ENCODE measurements at regions not wholly inside any gene's neighbourhood (a gene's known extent, or its start where the extent isn't known, plus 50 kb on each side); places are given as distances from the start of the nearest gene placed in this dataset.

DNA sequence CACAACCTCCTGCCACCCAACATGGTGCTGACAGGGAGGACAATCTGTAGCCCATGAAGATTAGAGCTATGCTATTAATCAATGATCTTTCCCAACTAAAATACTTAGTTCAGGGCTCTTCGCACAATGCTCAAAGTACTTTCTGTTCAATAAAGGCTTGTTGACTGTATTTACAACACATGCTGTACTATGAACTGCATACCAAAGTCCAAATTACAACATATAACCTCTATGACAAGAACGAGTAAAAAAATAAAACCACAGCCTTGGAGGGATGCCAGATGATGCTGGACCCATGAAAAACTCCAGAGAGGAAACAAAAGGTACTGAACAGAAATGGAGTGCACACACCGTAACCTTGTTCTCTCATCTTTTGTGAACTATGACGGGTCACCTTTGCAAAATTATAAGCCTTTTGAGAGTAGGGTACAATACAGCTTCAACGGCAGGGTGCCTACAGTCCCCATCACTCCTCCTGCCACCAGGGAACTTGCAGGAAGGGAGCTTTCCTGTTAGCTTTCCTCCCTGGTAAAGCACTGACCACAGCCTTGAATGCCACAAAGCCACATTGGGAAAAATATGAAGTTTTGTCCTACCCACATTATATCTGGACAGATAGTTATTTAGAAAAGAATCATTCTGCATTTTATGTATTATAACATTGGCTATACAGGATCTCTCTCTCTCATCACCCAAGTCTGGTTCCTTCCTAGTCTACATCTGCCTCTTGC is 175.6 kb downstream of the NRIP1 start:
- Histone ChIP-seq H3K27me3 (replicated peaks; ENCODE audit: control insufficient read depth, insufficient read depth, low read length) (no peaks in the 10 kb centered on the region), H3K4me3 (ENCODE audit: low read depth, low read length) (no peak overlapping the region), H3K36me3 (ENCODE audit: control insufficient read depth, insufficient read depth, low read length) (no peaks in the 10 kb centered on the region), H3K4me1 (peaks cover 33% of the 10 kb centered on the region), H3K9me3 (no peaks in the 10 kb centered on the region)
- ChIA-PET CTCF (interaction anchor here (0.5 kb wide), 1 partner anchor 630 kb away, joined by 3 read pairs; no protein-coding TSS in a partner anchor), POLR2A (no interaction called here)
- TF ChIP-seq, protein P1, sequence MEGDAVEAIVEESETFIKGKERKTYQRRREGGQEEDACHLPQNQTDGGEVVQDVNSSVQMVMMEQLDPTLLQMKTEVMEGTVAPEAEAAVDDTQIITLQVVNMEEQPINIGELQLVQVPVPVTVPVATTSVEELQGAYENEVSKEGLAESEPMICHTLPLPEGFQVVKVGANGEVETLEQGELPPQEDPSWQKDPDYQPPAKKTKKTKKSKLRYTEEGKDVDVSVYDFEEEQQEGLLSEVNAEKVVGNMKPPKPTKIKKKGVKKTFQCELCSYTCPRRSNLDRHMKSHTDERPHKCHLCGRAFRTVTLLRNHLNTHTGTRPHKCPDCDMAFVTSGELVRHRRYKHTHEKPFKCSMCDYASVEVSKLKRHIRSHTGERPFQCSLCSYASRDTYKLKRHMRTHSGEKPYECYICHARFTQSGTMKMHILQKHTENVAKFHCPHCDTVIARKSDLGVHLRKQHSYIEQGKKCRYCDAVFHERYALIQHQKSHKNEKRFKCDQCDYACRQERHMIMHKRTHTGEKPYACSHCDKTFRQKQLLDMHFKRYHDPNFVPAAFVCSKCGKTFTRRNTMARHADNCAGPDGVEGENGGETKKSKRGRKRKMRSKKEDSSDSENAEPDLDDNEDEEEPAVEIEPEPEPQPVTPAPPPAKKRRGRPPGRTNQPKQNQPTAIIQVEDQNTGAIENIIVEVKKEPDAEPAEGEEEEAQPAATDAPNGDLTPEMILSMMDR (IDR thresholded peaks at IDR 0.05; ENCODE audit: insufficient read depth in 1 of 2, low read depth in 1 of 2, low read length in 1 of 2, severe bottlenecking in 1 of 2, unreplicated experiment in 1 of 2), result no peak
- Mint-ChIP-seq H3K4me1 (ENCODE audit: low read depth, unreplicated experiment) (peaks cover 28% of the 10 kb centered on the region), H3K36me3 (ENCODE audit: insufficient read depth, unreplicated experiment) (no peaks in the 10 kb centered on the region), H3K4me3 (ENCODE audit: unreplicated experiment) (no peak overlapping the region), H3K9me3 (ENCODE audit: unreplicated experiment) (no peaks in the 10 kb centered on the region), H3K27me3 (ENCODE audit: insufficient read depth, unreplicated experiment) (no peaks in the 10 kb centered on the region), H3K27ac (ENCODE audit: unreplicated experiment) (peak overlapping the region; percentile 51)
- BruUV-seq (replicated peaks), result no TSS peak
- no peak for DNase-seq
- intact Hi-C loops (cut with micrococcal nuclease; ENCODE audit: unreplicated experiment), result no loop called here

DNA sequence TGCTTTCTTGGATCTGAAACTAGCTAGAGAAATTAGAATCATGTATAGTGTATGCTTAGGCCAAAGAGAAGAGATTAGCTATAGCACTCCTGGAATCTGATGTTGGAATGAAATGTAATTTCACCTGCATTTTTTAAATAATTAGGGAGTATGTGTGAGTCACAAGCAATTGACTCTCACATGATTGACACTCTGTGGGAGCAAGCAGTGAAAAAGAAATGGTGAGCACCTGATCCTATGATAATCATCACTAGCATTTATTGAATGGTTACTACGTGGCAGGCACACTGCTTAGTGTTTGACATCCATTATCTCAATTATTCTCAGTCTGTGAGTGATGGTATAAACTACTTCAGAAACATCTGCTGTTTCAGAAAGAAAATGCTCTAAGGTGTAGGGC is 176.6 kb downstream of the NRIP1 start:
- no peaks in the 10 kb centered on the region for H3K27me3 Mint-ChIP-seq (ENCODE audit: insufficient read depth, unreplicated experiment)

DNA sequence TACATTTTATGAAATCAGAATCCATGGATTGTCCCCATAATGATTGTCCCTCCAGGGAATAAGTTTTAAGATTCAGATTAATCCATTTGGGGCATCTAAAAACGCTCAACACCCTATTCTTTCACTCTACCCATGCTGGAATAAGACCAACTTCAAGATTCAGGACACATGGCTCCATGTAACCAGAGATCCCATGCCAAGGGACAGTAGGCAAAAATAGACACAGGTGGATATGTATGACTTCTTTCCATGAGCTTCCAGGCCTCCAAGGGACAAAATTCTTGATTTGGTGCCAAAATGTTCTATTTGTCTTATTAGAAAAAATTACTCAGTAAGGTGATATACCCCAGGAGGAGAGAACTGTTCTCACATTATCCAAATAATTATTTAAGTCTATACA is 178.8 kb downstream of the NRIP1 start:
- TF ChIP-seq, protein P1 (IDR thresholded peaks at IDR 0.05; ENCODE audit: insufficient read depth in 1 of 2, low read depth in 1 of 2, low read length in 1 of 2, severe bottlenecking in 1 of 2, unreplicated experiment in 1 of 2), result no peak
- CTCF ChIA-PET, result no interaction called here

More for the DNA sequence above, 176.6 kb downstream of the NRIP1 start:
- CTCF ChIA-PET, result no interaction called here
- Histone ChIP-seq H3K36me3 (ENCODE audit: control insufficient read depth, insufficient read depth, low read length) (no peaks in the 10 kb centered on the region), H3K27me3 (replicated peaks; ENCODE audit: control insufficient read depth, insufficient read depth, low read length) (no peaks in the 10 kb centered on the region), H3K4me3 (ENCODE audit: low read depth, low read length) (no peak overlapping the region), H3K4me1 (peaks cover 33% of the 10 kb centered on the region), H3K9me3 (no peaks in the 10 kb centered on the region)
- intact Hi-C loops (cut with micrococcal nuclease; ENCODE audit: unreplicated experiment), result no loop called here
- TF ChIP-seq, protein P1 (IDR thresholded peaks at IDR 0.05; ENCODE audit: insufficient read depth in 1 of 2, low read depth in 1 of 2, low read length in 1 of 2, severe bottlenecking in 1 of 2, unreplicated experiment in 1 of 2), result no peak
- no TSS peak for BruUV-seq (replicated peaks)
- Mint-ChIP-seq H3K27ac (ENCODE audit: unreplicated experiment) (peak overlapping the region; percentile 51), H3K9me3 (ENCODE audit: unreplicated experiment) (no peaks in the 10 kb centered on the region), H3K36me3 (ENCODE audit: insufficient read depth, unreplicated experiment) (no peaks in the 10 kb centered on the region), H3K4me1 (ENCODE audit: low read depth, unreplicated experiment) (peaks cover 28% of the 10 kb centered on the region), H3K4me3 (ENCODE audit: unreplicated experiment) (no peak overlapping the region)
- DNase-seq, result no peak
- POLR2A ChIA-PET, result no interaction called here

More for the DNA sequence above, 178.8 kb downstream of the NRIP1 start:
- intact Hi-C loops (cut with micrococcal nuclease; ENCODE audit: unreplicated experiment), result no loop called here
- no peaks in the 10 kb centered on the region for H3K9me3 ChIP-seq
- Mint-ChIP-seq H3K27ac (ENCODE audit: unreplicated experiment) (no peak overlapping the region), H3K4me1 (ENCODE audit: low read depth, unreplicated experiment) (peaks cover 30% of the 10 kb centered on the region), H3K9me3 (ENCODE audit: unreplicated experiment) (no peaks in the 10 kb centered on the region), H3K36me3 (ENCODE audit: insufficient read depth, unreplicated experiment) (no peaks in the 10 kb centered on the region), H3K27me3 (ENCODE audit: insufficient read depth, unreplicated experiment) (no peaks in the 10 kb centered on the region), H3K4me3 (ENCODE audit: unreplicated experiment) (no peak overlapping the region)
- no TSS peak for BruUV-seq (replicated peaks)
- H3K4me1 ChIP-seq, result peaks cover 35% of the 10 kb centered on the region
- H3K4me3 ChIP-seq (ENCODE audit: low read depth, low read length), result no peak overlapping the region
- DNase-seq, result no peak
- H3K36me3 ChIP-seq (ENCODE audit: control insufficient read depth, insufficient read depth, low read length), result no peaks in the 10 kb centered on the region
- H3K27me3 ChIP-seq (replicated peaks; ENCODE audit: control insufficient read depth, insufficient read depth, low read length), result no peaks in the 10 kb centered on the region
- POLR2A ChIA-PET, result no interaction called here

All from Caco-2 (cell line).